Fibroblast of pulmonary artery (primary cell): ENCODE measurements at regions not wholly inside any gene's neighbourhood (a gene's known extent, or its start where the extent isn't known, plus 50 kb on each side); places are given as distances from the start of the nearest gene placed in this dataset.
"Not testable (repeated sequence)": the region's sequence is repeated elsewhere in the genome, so short reads cannot be mapped to it uniquely, and the experiment has no call there.

ENCODE experiments used
- DNase-seq: peaks from one replicate; pipeline ENCODE4 v3.0.0-alpha.2; 2010; ENCODE audit warnings: low read depth
- H3K4me3 ChIP-seq: replicated peaks from 2 replicates; pipeline ENCODE4 v1.5.1; 2011; ENCODE audit warnings: low read depth, mild to moderate bottlenecking, control low read depth, low read length, moderate library complexity
- TF ChIP-seq, protein P1 (sequence below): IDR thresholded peaks from 2 replicates; pipeline ENCODE4 v1.5.1; 2011; ENCODE audit warnings: mild to moderate bottlenecking, control low read depth, low read length, inconsistent platforms; ENCODE audit errors: missing control alignments

DNA sequence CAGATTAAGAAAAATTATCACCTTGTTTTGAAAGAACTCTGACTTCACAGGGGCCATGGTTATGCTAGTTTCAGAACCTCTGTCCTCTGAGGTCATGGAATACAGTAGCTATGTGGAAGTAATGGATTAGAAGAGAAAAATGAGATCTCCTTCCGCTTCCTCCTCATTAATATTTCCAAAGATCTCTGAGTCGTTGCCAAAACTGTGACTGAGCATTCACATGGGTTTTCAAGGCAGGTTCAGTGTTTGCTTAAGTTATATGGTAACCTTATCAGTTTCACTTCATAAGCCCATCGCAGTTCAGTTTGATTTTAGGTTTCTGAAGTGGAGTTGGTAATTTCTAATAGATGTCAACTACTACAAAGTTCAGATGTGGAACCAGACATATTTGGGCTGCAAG, 321.2 kb upstream of the SOX9 start:
- TF ChIP-seq, protein P1, sequence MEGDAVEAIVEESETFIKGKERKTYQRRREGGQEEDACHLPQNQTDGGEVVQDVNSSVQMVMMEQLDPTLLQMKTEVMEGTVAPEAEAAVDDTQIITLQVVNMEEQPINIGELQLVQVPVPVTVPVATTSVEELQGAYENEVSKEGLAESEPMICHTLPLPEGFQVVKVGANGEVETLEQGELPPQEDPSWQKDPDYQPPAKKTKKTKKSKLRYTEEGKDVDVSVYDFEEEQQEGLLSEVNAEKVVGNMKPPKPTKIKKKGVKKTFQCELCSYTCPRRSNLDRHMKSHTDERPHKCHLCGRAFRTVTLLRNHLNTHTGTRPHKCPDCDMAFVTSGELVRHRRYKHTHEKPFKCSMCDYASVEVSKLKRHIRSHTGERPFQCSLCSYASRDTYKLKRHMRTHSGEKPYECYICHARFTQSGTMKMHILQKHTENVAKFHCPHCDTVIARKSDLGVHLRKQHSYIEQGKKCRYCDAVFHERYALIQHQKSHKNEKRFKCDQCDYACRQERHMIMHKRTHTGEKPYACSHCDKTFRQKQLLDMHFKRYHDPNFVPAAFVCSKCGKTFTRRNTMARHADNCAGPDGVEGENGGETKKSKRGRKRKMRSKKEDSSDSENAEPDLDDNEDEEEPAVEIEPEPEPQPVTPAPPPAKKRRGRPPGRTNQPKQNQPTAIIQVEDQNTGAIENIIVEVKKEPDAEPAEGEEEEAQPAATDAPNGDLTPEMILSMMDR: no peak
- no peak overlapping the region for H3K4me3 ChIP-seq
- DNase-seq: no peak

DNA sequence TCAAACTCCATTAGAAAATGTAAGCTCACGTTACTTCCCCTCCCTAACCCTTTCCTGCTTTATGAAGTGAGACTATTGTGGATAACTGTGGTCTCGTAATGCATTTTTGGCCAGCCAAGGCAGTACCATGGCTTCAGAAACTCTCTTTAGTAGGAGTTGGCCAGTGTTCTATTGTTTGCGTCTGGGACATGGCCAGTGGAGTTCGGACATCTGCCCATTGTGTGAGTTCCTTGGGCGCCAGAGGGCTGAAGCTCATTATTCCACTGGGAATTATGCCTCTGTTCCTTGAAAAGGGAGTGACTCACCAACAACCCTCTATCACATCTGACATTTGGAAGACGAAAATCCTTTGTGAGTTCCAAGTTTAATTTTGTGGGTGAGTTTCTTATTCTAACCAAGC, 319.5 kb upstream of the SOX9 start:
- no peak for DNase-seq
- TF ChIP-seq, protein P1: no peak

DNA sequence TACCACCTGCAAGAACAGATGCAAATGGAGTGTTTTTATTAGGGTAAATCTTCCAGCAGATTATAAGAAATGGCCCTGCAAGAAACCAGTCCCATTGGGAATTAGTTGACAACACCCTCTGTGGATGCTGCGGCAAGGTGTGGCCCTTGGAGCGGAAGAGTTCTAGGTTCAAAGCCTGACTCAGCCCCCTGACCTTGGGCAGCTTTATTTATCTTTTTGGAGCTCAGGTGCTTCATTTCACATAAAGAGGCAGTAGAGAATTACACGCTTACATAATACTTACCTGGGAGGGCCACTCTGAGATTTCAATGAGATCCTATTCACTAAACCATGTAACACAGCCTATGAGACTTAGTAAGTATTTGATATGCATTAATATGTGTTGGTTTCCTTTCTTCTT, 318.2 kb upstream of the SOX9 start:
- TF ChIP-seq, protein P1: no peak
- H3K4me3 ChIP-seq: no peak overlapping the region
- DNase-seq: no peak

More for the DNA sequence above, 319.5 kb upstream of the SOX9 start:
- no peak overlapping the region for H3K4me3 ChIP-seq

DNA sequence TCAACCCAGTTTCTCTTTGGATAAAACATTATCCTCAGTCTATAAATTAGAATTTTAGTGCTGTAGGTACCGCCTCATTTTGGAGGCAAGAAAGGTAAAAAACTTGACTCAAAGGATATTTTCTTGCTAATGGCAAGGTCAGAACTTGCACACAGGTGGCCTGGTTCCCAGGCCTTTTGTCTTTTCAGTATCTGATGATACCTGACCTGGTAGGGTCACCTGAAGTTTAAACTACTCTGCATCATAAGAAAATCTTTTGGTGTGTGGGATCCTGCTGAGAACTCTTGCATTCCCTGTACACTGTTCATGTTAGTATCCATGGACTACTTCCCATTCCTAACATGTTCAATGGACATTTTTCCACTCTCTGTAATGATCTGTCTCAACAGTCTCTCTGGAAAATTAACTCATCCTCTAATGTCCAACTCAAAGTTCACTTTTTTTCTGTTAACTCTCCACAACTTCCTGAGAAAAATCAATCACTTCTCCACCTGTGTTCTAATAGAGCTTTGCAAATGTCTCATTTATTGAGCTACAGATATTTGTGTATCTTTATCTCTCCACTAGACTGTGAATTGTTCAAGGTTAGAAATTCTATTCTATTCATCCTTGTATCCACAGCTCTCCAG, 317.1 kb upstream of the SOX9 start:
- TF ChIP-seq, protein P1: no peak
- H3K4me3 ChIP-seq: no peak overlapping the region

DNA sequence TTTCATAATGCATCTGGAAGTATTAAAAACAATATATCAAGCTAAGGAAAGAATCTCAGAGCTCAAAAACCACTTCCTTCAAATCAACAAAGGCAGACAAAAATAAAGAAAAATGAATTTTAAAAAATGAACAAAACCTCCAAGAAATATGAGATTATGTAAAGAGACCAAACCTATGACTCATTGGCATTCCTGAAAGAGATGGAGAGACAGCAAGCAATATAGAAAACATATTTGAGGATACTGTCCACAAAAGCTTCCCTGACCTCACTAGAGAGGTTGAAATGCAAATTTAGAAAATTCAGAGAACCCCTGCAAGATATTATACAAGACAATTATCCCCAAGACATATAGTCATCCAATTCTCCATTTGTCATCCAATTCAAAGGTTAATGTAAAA, 311.3 kb upstream of the SOX9 start:
- no peak for DNase-seq
- TF ChIP-seq, protein P1: no peak

More for the DNA sequence above, 317.1 kb upstream of the SOX9 start:
- DNase-seq: no peak

DNA sequence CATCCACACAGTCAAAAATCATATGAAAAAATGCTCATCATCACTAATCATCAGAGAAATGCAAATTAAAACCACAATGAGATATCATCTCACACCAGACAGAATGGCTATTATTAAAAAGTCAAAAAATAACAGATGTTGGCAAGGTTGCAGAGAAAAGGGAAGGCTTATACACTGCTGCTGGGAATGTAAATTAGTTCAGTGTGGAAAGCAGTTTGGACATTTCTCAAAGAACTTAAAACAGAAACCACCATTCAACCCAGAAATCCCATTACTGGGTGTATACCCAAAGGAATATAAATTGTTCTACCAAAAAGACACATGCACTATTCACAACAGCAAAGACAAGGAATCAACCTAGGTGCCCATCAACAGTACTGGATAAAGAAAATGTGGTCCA, 307.0 kb upstream of the SOX9 start:
- not testable (repeated sequence) for H3K4me3 ChIP-seq, DNase-seq

More for the DNA sequence above, 311.3 kb upstream of the SOX9 start:
- H3K4me3 ChIP-seq: no peak overlapping the region

DNA sequence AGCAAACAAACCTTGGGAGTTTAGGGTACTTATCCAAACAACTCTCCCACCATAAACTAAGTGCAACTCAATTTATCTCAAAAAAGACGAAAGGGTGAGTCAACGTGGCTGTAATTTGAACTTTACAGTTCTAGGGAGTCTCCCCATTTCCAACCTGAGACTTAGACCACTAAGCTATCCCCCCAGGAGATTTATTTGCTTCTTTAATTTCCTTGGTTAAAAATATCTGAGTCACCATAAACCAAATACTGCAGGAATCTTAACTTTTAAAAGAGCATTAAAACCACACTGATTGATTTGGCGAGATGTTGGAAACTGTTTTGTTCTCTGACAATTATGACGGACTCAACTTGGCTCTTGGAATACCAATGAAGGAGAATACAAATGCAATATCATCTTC, 299.3 kb upstream of the SOX9 start:
- TF ChIP-seq, protein P1: no peak
- no peak overlapping the region for H3K4me3 ChIP-seq
- no peak for DNase-seq
